ENCODE measurements at regions not wholly inside any gene's neighbourhood (a gene's known extent, or its start where the extent isn't known, plus 50 kb on each side); places are given as distances from the start of the nearest gene placed in this dataset.

DNA sequence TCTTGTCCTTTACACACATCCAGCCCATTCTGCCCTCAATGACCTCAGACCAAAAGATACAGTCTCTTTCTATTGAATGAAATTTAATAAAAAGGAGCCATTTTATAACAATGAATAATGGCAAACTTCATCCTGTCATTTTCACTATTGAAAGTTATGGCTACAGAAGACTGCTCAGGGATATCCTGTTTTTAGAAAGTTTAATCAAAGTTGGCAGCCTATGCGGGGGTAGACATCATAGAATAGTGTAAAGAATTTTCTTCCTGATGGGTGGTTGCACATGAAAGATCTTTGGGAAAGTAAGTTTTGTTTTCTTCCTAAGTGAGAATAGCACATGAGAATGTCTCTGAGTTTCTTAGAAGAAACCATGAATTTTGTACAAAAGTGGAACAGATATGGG is 670.4 kb upstream of the CDH6 start:
- TF ChIP-seq, protein P1, sequence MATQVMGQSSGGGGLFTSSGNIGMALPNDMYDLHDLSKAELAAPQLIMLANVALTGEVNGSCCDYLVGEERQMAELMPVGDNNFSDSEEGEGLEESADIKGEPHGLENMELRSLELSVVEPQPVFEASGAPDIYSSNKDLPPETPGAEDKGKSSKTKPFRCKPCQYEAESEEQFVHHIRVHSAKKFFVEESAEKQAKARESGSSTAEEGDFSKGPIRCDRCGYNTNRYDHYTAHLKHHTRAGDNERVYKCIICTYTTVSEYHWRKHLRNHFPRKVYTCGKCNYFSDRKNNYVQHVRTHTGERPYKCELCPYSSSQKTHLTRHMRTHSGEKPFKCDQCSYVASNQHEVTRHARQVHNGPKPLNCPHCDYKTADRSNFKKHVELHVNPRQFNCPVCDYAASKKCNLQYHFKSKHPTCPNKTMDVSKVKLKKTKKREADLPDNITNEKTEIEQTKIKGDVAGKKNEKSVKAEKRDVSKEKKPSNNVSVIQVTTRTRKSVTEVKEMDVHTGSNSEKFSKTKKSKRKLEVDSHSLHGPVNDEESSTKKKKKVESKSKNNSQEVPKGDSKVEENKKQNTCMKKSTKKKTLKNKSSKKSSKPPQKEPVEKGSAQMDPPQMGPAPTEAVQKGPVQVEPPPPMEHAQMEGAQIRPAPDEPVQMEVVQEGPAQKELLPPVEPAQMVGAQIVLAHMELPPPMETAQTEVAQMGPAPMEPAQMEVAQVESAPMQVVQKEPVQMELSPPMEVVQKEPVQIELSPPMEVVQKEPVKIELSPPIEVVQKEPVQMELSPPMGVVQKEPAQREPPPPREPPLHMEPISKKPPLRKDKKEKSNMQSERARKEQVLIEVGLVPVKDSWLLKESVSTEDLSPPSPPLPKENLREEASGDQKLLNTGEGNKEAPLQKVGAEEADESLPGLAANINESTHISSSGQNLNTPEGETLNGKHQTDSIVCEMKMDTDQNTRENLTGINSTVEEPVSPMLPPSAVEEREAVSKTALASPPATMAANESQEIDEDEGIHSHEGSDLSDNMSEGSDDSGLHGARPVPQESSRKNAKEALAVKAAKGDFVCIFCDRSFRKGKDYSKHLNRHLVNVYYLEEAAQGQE (IDR thresholded peaks at IDR 0.05; ENCODE audit: low read depth) = no peak
- TF ChIP-seq CREB1 (IDR thresholded peaks at IDR 0.05; ENCODE audit: low read depth) (no peak), ZBTB7A (IDR thresholded peaks at IDR 0.05; ENCODE audit: low read depth) (no peak), TAF1 (IDR thresholded peaks at IDR 0.05; ENCODE audit: low read depth) (no peak), NFIC (IDR thresholded peaks at IDR 0.05) (no peak), TCF12 (IDR thresholded peaks at IDR 0.05; ENCODE audit: low read depth) (no peak), TEAD4 (IDR thresholded peaks at IDR 0.05) (no peak), RAD21 (IDR thresholded peaks at IDR 0.05; ENCODE audit: low read depth) (no peak), FOXM1 (IDR thresholded peaks at IDR 0.05; ENCODE audit: borderline replicate concordance, low read depth) (no peak), EP300 (IDR thresholded peaks at IDR 0.05; ENCODE audit: borderline replicate concordance) (no peak), CEBPB (IDR thresholded peaks at IDR 0.05) (no peak), EGR1 (IDR thresholded peaks at IDR 0.05) (no peak), YY1 (IDR thresholded peaks at IDR 0.05; ENCODE audit: low read depth) (no peak)
- TF ChIP-seq, protein P2, sequence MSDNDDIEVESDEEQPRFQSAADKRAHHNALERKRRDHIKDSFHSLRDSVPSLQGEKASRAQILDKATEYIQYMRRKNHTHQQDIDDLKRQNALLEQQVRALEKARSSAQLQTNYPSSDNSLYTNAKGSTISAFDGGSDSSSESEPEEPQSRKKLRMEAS (IDR thresholded peaks at IDR 0.05) = no peak
- TF ChIP-seq, protein P3, sequence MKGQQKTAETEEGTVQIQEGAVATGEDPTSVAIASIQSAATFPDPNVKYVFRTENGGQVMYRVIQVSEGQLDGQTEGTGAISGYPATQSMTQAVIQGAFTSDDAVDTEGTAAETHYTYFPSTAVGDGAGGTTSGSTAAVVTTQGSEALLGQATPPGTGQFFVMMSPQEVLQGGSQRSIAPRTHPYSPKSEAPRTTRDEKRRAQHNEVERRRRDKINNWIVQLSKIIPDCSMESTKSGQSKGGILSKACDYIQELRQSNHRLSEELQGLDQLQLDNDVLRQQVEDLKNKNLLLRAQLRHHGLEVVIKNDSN (IDR thresholded peaks at IDR 0.05) = no peak

DNA sequence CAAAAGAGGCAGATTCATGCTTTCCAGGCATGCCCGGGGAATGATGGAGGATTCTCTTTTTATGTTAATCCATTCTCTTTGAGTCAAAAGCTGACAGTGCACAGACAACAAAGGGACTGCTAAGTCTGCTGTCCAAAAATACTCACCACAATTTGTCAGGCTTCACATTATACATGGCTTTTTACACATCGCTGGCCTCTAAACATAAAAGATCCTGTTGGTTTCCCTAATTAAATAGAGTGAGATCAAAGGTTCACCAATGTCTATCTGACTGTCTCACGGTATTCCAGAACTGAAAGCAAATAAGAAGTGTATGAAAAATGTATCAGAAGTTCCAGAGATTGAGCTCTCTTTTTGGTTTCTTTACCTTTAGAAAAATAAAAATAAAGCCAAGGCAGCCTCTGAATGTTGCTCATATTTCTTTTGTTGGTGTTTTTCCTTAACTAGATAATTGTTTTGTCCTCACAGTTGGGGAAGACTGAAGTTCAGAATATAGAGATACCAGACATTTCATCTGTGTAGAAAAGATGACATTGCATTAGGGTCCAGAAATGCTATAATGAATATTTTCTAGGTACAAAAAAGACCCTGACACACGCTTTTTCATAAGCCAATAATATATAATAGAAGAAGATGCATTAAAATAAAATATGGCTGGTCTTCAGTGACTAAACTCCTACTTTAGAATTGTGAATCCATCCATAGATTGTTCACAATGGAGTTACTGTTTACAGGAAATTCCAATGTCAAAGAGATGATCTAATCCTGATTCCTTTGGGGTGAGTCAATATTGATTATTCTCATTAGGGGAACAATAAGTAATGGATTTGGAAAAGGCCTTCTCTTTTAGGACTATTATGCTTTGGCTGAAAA is 688.2 kb upstream of the CDH6 start:
- no peak for TF ChIP-seq CEBPB (IDR thresholded peaks at IDR 0.05)
- TF ChIP-seq FOXM1 (IDR thresholded peaks at IDR 0.05; ENCODE audit: borderline replicate concordance, low read depth) = peak; percentile 71; the same call in 1 of the 2 replicates
- TF ChIP-seq TEAD4 (IDR thresholded peaks at IDR 0.05) = peak; percentile 78
- peak; percentile 79 for TF ChIP-seq EP300 (IDR thresholded peaks at IDR 0.05; ENCODE audit: borderline replicate concordance)

DNA sequence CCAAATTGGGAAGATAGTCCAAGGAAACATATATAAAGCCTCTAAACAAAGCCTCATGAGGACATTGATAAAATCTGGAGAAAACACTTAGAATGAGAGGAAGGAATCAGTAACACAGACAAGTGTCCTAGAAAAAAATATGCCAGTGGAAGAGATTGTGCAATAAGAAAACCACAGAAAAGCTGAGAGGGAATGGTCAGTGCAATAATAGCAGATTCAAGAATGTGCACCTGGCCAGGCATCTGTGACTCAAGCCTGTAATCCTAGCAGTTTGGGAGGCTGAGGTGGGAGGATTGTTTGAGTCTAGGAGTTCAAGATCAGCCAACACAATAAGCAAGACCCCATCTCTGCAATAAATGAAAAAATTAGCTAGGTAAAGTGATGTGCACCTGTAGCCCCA is 691.2 kb upstream of the CDH6 start:
- TF ChIP-seq TEAD4 (IDR thresholded peaks at IDR 0.05) (0 out of 2 replicates have a peak, but pooled peaks have one; percentile 25), CEBPB (IDR thresholded peaks at IDR 0.05) (peak; percentile 92), TCF12 (IDR thresholded peaks at IDR 0.05; ENCODE audit: low read depth) (no peak), FOXM1 (IDR thresholded peaks at IDR 0.05; ENCODE audit: borderline replicate concordance, low read depth) (no peak), ZBTB7A (IDR thresholded peaks at IDR 0.05; ENCODE audit: low read depth) (no peak), EP300 (IDR thresholded peaks at IDR 0.05; ENCODE audit: borderline replicate concordance) (no peak)
- TF ChIP-seq, protein P1 (IDR thresholded peaks at IDR 0.05; ENCODE audit: low read depth) = no peak

DNA sequence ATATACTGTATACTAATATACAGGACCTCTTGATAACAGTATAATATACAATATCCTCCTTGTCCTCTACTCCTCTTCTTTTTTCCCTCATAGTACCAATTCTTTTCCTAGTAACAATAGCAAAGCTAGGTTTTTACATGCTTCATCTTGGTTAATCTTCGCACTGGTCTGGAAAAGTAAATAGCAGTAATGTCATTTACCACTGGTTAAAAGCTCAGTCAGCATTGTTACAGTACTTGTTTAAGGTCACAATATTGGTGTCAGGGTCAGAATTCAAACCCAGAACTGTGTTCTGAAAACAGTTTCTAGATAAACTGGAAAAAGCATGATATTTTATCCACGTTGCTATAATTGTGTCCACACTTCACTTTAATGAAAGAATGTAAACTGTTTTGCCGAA is 692.4 kb upstream of the CDH6 start:
- TF ChIP-seq TEAD4 (IDR thresholded peaks at IDR 0.05) = no peak
- no peak for TF ChIP-seq TAF1 (IDR thresholded peaks at IDR 0.05; ENCODE audit: low read depth)
- no peak for TF ChIP-seq YY1 (IDR thresholded peaks at IDR 0.05; ENCODE audit: low read depth)
- TF ChIP-seq EP300 (IDR thresholded peaks at IDR 0.05; ENCODE audit: borderline replicate concordance) = no peak
- TF ChIP-seq ZBTB7A (IDR thresholded peaks at IDR 0.05; ENCODE audit: low read depth) = no peak
- TF ChIP-seq, protein P3 (IDR thresholded peaks at IDR 0.05) = no peak
- TF ChIP-seq, protein P2 (IDR thresholded peaks at IDR 0.05) = no peak
- TF ChIP-seq TCF12 (IDR thresholded peaks at IDR 0.05; ENCODE audit: low read depth) = no peak
- TF ChIP-seq NFIC (IDR thresholded peaks at IDR 0.05) = no peak
- no peak for TF ChIP-seq CREB1 (IDR thresholded peaks at IDR 0.05; ENCODE audit: low read depth)
- no peak for TF ChIP-seq CEBPB (IDR thresholded peaks at IDR 0.05)
- TF ChIP-seq EGR1 (IDR thresholded peaks at IDR 0.05) = no peak
- TF ChIP-seq RAD21 (IDR thresholded peaks at IDR 0.05; ENCODE audit: low read depth) = no peak
- TF ChIP-seq, protein P1 (IDR thresholded peaks at IDR 0.05; ENCODE audit: low read depth) = no peak
- no peak for TF ChIP-seq FOXM1 (IDR thresholded peaks at IDR 0.05; ENCODE audit: borderline replicate concordance, low read depth)

Data from Ishikawa (cell line).